Neural cell (in vitro differentiated cells): ENCODE measurements at regions not wholly inside any gene's neighbourhood (a gene's known extent, or its start where the extent isn't known, plus 50 kb on each side); places are given as distances from the start of the nearest gene placed in this dataset.
A peak's percentile ranks its signal among the peaks of the same experiment; 100 is the strongest.

Experiments
- H2AFZ ChIP-seq: fragments of 200-600, 300-800 bp; sonication (generic), shearing (Covaris generic); 2 replicates; pipeline ENCODE4 v1.6.0; 2014; ENCODE audit warnings: low read depth, mild to moderate bottlenecking, antibody characterized with exemption, low read length, moderate library complexity
- H3F3A ChIP-seq: fragments of 200-600 bp; shearing (Covaris generic); 2 replicates; pipeline ENCODE4 v1.6.1; 2016; ENCODE audit warnings: mild to moderate bottlenecking, moderate library complexity, mixed read lengths, antibody characterized with exemption, low read length; ENCODE audit not compliant: insufficient read depth, poor library complexity, severe bottlenecking
- H3K27ac ChIP-seq: fragments of 200-600, 300-800 bp; sonication (generic), shearing (Covaris generic); 2 replicates; pipeline ENCODE4 v1.5.1; 2014; ENCODE audit warnings: mild to moderate bottlenecking, low read length, moderate library complexity
- H3K27me3 ChIP-seq: fragments of 300-800, 200-600 bp; sonication (generic), shearing (Covaris generic); 2 replicates; pipeline ENCODE4 v1.6.0; 2014; ENCODE audit warnings: mild to moderate bottlenecking, low read depth, low read length, moderate library complexity; ENCODE audit not compliant: insufficient read depth
- H3K36me3 ChIP-seq: fragments of 300-800, 200-600 bp; sonication (generic), shearing (Covaris generic); 2 replicates; pipeline ENCODE4 v1.5.1; 2014; ENCODE audit warnings: mild to moderate bottlenecking, antibody characterized with exemption, low read length, moderate library complexity; ENCODE audit not compliant: insufficient read depth
- H3K4me2 ChIP-seq: fragments of 300-800, 200-600 bp; sonication (generic), shearing (Covaris generic); 2 replicates; pipeline ENCODE4 v1.6.0; 2014; ENCODE audit warnings: mild to moderate bottlenecking, low read length
- H3K4me3 ChIP-seq: fragments of 300-800, 200-600 bp; sonication (generic), shearing (Covaris generic); 2 replicates; pipeline ENCODE4 v1.5.1; 2014; ENCODE audit warnings: mild to moderate bottlenecking, low read length, moderate library complexity
- H3K79me2 ChIP-seq: fragments of 200-600 bp; shearing (Covaris generic); replicated peaks from 2 replicates; pipeline ENCODE4 v1.6.0; 2014; ENCODE audit warnings: mild to moderate bottlenecking, low read length, moderate library complexity; ENCODE audit not compliant: insufficient read depth
- H3K9ac ChIP-seq: fragments of 300-800, 200-600 bp; sonication (generic), shearing (Covaris generic); 2 replicates; pipeline ENCODE4 v1.6.1; 2016; ENCODE audit warnings: mild to moderate bottlenecking, low read length, mixed read lengths
- H3K9me2 ChIP-seq: fragments of 200-600 bp; shearing (Covaris generic); 2 replicates; pipeline ENCODE4 v1.6.1; 2016; ENCODE audit warnings: mild to moderate bottlenecking, low read length, mixed read lengths; ENCODE audit not compliant: insufficient read depth
- H3K9me3 ChIP-seq: fragments of 200-600, 300-800 bp; sonication (generic), shearing (Covaris generic); 2 replicates; pipeline ENCODE4 v1.6.1; 2016; ENCODE audit warnings: mild to moderate bottlenecking, mixed run types, low read length, moderate library complexity, mixed read lengths
- H4K20me1 ChIP-seq: fragments of 200-600 bp; shearing (Covaris generic); 2 replicates; pipeline ENCODE4 v1.6.1; 2016; ENCODE audit warnings: mild to moderate bottlenecking, mixed run types; ENCODE audit not compliant: insufficient read depth
- EP300 ChIP-seq: fragments of 450-650 bp; conservative IDR thresholded peaks from 2 replicates; pipeline ENCODE4 v1.6.1; 2014; ENCODE audit warnings: antibody characterized with exemption, mild to moderate bottlenecking, moderate library complexity; ENCODE audit not compliant: poor library complexity, severe bottlenecking
- EZH2 ChIP-seq: fragments of 200-600, 300-800 bp; shearing (Covaris generic), sonication (generic); IDR thresholded peaks from 2 replicates; pipeline ENCODE4 v1.6.1; 2014; ENCODE audit warnings: antibody characterized with exemption, low read length, borderline replicate concordance, mild to moderate bottlenecking; ENCODE audit not compliant: insufficient read depth, poor library complexity, severe bottlenecking
- MXI1 ChIP-seq: fragments of 450-650 bp; conservative IDR thresholded peaks from 2 replicates; pipeline ENCODE4 v1.6.1; 2014; ENCODE audit warnings: antibody characterized with exemption, mild to moderate bottlenecking; ENCODE audit not compliant: poor library complexity, severe bottlenecking
- POLR2AphosphoS5 ChIP-seq: IDR thresholded peaks from 2 replicates; pipeline ENCODE4 v1.6.1; 2012
- RAD21 ChIP-seq: fragments of 450-650 bp; conservative IDR thresholded peaks from 2 replicates; pipeline ENCODE4 v1.6.1; 2014; ENCODE audit warnings: antibody characterized with exemption, mild to moderate bottlenecking, moderate library complexity
- SMC3 ChIP-seq: fragments of 450-650 bp; conservative IDR thresholded peaks from 2 replicates; pipeline ENCODE4 v1.6.1; 2014; ENCODE audit warnings: antibody characterized with exemption, mild to moderate bottlenecking, moderate library complexity; ENCODE audit not compliant: poor library complexity
- TAF1 ChIP-seq: IDR thresholded peaks from 2 replicates; pipeline ENCODE4 v1.6.1; 2012; ENCODE audit warnings: low read depth
- TF ChIP-seq, protein P1 (sequence below): IDR thresholded peaks from 2 replicates; pipeline ENCODE4 v1.6.1; 2012; ENCODE audit warnings: borderline replicate concordance
- TF ChIP-seq, protein P2 (sequence below): fragments of 450-650 bp; IDR thresholded peaks from 2 replicates; pipeline ENCODE4 v1.5.1; 2014; ENCODE audit warnings: antibody characterized with exemption, mild to moderate bottlenecking, moderate library complexity; ENCODE audit not compliant: poor library complexity, severe bottlenecking

DNA sequence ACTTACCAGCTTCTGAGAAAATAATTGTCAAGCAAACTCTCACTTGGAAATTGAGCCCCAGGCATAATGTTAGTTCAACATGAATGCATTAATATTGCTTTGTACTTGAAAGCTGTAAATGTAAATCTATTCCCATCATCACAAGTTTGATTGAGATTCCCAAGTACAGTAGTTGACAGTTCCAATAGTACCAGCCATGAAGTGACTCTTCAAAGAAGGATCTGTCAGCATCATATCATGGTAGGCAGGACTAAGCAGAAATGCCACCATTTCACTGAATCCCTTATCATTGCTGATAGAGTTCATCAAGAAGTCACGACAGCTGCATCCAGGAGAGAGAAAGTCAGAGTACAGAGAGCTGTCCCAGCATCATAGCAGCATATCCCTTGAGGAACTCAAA is 348.7 kb downstream of the OMA1 start:
- TF ChIP-seq EZH2 (no peak), SMC3 (no peak), EP300 (peak; percentile 92), POLR2AphosphoS5 (peak; percentile 62)
- TF ChIP-seq, protein P1, sequence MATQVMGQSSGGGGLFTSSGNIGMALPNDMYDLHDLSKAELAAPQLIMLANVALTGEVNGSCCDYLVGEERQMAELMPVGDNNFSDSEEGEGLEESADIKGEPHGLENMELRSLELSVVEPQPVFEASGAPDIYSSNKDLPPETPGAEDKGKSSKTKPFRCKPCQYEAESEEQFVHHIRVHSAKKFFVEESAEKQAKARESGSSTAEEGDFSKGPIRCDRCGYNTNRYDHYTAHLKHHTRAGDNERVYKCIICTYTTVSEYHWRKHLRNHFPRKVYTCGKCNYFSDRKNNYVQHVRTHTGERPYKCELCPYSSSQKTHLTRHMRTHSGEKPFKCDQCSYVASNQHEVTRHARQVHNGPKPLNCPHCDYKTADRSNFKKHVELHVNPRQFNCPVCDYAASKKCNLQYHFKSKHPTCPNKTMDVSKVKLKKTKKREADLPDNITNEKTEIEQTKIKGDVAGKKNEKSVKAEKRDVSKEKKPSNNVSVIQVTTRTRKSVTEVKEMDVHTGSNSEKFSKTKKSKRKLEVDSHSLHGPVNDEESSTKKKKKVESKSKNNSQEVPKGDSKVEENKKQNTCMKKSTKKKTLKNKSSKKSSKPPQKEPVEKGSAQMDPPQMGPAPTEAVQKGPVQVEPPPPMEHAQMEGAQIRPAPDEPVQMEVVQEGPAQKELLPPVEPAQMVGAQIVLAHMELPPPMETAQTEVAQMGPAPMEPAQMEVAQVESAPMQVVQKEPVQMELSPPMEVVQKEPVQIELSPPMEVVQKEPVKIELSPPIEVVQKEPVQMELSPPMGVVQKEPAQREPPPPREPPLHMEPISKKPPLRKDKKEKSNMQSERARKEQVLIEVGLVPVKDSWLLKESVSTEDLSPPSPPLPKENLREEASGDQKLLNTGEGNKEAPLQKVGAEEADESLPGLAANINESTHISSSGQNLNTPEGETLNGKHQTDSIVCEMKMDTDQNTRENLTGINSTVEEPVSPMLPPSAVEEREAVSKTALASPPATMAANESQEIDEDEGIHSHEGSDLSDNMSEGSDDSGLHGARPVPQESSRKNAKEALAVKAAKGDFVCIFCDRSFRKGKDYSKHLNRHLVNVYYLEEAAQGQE = peak; percentile 86
- no peak overlapping the region for H3K9ac ChIP-seq
- H3K4me3 ChIP-seq = peak overlapping the region; percentile 12
- no peaks in the 10 kb centered on the region for H3K36me3 ChIP-seq
- H3K4me2 ChIP-seq = no peak overlapping the region
- no peak overlapping the region for H2AFZ ChIP-seq
- no peaks in the 10 kb centered on the region for H3K9me2 ChIP-seq
- H3F3A ChIP-seq = no peaks in the 10 kb centered on the region
- no peaks in the 10 kb centered on the region for H3K27me3 ChIP-seq
- no peaks in the 10 kb centered on the region for H4K20me1 ChIP-seq
- no peaks in the 10 kb centered on the region for H3K9me3 ChIP-seq
- H3K79me2 ChIP-seq = no peaks in the 10 kb centered on the region
- H3K27ac ChIP-seq = peak overlapping the region; percentile 37

DNA sequence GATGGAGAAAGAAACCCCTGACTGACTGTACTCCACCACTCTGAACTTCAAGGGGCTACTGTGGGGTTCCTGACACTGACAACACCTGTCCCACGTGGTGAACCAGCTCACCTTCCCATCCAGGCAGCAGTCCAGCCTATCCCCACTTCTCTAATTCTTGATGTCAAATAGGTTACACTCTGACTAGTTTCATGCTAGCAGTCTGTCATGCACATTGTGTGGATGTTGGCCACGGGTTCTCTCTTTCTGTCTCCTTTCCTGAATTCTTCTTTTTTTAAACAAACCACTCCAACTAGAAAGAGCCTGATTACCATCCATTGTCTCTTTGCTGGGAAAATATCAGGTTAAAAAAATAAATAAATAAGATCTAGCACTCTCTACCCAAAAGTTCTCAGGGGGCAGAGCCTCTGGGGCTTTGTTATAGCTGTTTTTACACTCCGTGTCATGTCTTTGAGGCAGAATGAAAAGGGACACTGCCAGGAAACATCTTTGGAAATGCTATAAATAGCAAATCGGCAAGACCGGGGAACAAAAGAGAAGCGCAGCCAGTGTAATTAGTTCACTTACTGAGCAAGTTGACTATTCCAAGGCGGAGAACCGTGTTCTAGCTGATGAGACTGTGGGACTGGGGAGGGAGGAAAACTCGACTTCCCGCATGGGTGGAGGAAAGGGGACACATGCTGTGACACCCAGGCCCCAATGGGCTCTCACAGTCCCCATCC is 356.1 kb downstream of the OMA1 start:
- H4K20me1 ChIP-seq = no peaks in the 10 kb centered on the region
- no peaks in the 10 kb centered on the region for H3K79me2 ChIP-seq
- no peaks in the 10 kb centered on the region for H3K27me3 ChIP-seq
- TF ChIP-seq, protein P1 = no peak
- TF ChIP-seq MXI1 = no peak
- no peak for TF ChIP-seq EP300
- TF ChIP-seq POLR2AphosphoS5 = no peak
- no peak for TF ChIP-seq EZH2
- TF ChIP-seq TAF1 = no peak
- TF ChIP-seq, protein P2, sequence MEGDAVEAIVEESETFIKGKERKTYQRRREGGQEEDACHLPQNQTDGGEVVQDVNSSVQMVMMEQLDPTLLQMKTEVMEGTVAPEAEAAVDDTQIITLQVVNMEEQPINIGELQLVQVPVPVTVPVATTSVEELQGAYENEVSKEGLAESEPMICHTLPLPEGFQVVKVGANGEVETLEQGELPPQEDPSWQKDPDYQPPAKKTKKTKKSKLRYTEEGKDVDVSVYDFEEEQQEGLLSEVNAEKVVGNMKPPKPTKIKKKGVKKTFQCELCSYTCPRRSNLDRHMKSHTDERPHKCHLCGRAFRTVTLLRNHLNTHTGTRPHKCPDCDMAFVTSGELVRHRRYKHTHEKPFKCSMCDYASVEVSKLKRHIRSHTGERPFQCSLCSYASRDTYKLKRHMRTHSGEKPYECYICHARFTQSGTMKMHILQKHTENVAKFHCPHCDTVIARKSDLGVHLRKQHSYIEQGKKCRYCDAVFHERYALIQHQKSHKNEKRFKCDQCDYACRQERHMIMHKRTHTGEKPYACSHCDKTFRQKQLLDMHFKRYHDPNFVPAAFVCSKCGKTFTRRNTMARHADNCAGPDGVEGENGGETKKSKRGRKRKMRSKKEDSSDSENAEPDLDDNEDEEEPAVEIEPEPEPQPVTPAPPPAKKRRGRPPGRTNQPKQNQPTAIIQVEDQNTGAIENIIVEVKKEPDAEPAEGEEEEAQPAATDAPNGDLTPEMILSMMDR = no peak
- no peak for TF ChIP-seq SMC3
- no peak for TF ChIP-seq RAD21
- H3K36me3 ChIP-seq = no peaks in the 10 kb centered on the region
- H3K4me2 ChIP-seq = no peak overlapping the region
- H3F3A ChIP-seq = no peaks in the 10 kb centered on the region
- no peak overlapping the region for H2AFZ ChIP-seq
- no peak overlapping the region for H3K27ac ChIP-seq
- no peaks in the 10 kb centered on the region for H3K9me3 ChIP-seq
- no peak overlapping the region for H3K9ac ChIP-seq
- H3K9me2 ChIP-seq = no peaks in the 10 kb centered on the region
- no peak overlapping the region for H3K4me3 ChIP-seq
